Stimulated activated CD4-positive, alpha-beta T cell treated with anti-CD3 and anti-CD28 coated beads, Interleukin-4, amount 100 ng/mL, for 24 hours (primary cell): ENCODE measurements at regions not wholly inside any gene's neighbourhood (a gene's known extent, or its start where the extent isn't known, plus 50 kb on each side); places are given as distances from the start of the nearest gene placed in this dataset.
"Not testable (repeated sequence)": the region's sequence is repeated elsewhere in the genome, so short reads cannot be mapped to it uniquely, and the experiment has no call there.

Experiments used
- DNase-seq: peaks from one replicate; pipeline ENCODE4 v3.0.0-alpha.2; 2020

GRCh38 chr15:38002883-38003477 is 68.5 kb downstream of the TMCO5A start:
- DNase-seq = no peak

- no peak for DNase-seq
Measured at GRCh38 chr15:38004218-38004861, 69.9 kb downstream of the TMCO5A start.

GRCh38 chr15:38005953-38006808 is 71.7 kb downstream of the TMCO5A start:
- no peak for DNase-seq

- DNase-seq = no peak
Measured at GRCh38 chr15:38010395-38010794, 76.0 kb downstream of the TMCO5A start.

- DNase-seq = no peak
Measured at GRCh38 chr15:38012894-38013293, 78.5 kb downstream of the TMCO5A start.

GRCh38 chr15:38017721-38018120 is 83.3 kb downstream of the TMCO5A start:
- DNase-seq = no peak

GRCh38 chr15:38019066-38019465 is 84.6 kb downstream of the TMCO5A start:
- no peak for DNase-seq

- no peak for DNase-seq
Measured at GRCh38 chr15:38021259-38021658, 86.8 kb downstream of the TMCO5A start.

- no peak for DNase-seq
Measured at GRCh38 chr15:38024293-38025091, 90.1 kb downstream of the TMCO5A start.

GRCh38 chr15:38025656-38026055 is 91.2 kb downstream of the TMCO5A start:
- not testable (repeated sequence) for DNase-seq

- DNase-seq = no peak
Measured at GRCh38 chr15:38028869-38029268, 94.4 kb downstream of the TMCO5A start.

- DNase-seq = no peak
Measured at GRCh38 chr15:38029736-38030135, 95.3 kb downstream of the TMCO5A start.

- DNase-seq = no peak
Measured at GRCh38 chr15:38030609-38031008, 96.2 kb downstream of the TMCO5A start.

GRCh38 chr15:38035701-38036100 is 101.3 kb downstream of the TMCO5A start:
- no peak for DNase-seq

- no peak for DNase-seq
Measured at GRCh38 chr15:38036790-38037338, 102.4 kb downstream of the TMCO5A start.

GRCh38 chr15:38038659-38039442 is 104.4 kb downstream of the TMCO5A start:
- no peak for DNase-seq

GRCh38 chr15:38040615-38041014 is 106.2 kb downstream of the TMCO5A start:
- DNase-seq = no peak

- no peak for DNase-seq
Measured at GRCh38 chr15:38041576-38041975, 107.1 kb downstream of the TMCO5A start.

- DNase-seq = no peak
Measured at GRCh38 chr15:38042211-38042610, 107.8 kb downstream of the TMCO5A start.

GRCh38 chr15:38042707-38043445 is 108.4 kb downstream of the TMCO5A start:
- DNase-seq = no peak
